ENCODE measurements at regions not wholly inside any gene's neighbourhood (a gene's known extent, or its start where the extent isn't known, plus 50 kb on each side); places are given as distances from the start of the nearest gene placed in this dataset.

GRCh38 chr16:76724181-76724580 lies 447.0 kb downstream of the CNTNAP4 start:
- DNase-seq (ENCODE audit: low spot score), result no peak

DNA sequence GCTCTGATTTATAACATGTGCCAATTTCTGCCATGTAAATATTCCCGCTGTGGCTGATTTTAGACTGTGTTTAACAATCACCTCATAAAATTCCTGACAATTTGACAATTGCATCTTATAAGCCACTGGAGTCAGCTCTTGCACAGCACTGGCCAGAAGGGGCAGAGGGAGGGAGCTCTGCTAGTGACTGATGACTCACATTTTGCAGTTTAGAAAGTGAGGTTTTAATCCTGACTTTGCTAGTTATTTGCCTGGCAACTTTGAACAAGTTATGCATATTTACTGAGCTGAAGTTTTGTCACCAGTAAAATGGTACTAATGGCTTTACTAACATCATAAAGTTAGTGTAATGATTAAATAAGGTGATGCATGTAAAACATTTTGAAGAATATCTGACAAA lies 452.3 kb downstream of the CNTNAP4 start:
- DNase-seq (ENCODE audit: low spot score), result no peak

DNA sequence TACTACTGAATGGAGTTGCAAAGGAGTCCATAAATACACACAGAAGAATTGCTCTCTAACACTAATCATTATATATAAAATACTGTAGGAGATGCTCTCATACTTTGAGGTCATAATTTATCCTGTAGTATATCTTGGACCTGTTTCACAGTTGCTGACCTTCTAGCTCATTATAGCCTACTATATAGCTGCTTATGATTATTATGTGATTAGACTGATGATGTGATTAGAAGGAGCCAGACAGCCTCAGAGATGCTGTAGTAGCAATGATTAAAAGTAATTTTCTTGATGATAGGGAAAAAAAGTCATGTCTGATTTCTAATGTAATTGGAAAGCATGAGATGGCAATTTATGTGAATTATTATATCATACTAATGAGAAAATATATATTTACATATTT lies 455.7 kb downstream of the CNTNAP4 start:
- no peak for DNase-seq (ENCODE audit: low spot score)

DNA sequence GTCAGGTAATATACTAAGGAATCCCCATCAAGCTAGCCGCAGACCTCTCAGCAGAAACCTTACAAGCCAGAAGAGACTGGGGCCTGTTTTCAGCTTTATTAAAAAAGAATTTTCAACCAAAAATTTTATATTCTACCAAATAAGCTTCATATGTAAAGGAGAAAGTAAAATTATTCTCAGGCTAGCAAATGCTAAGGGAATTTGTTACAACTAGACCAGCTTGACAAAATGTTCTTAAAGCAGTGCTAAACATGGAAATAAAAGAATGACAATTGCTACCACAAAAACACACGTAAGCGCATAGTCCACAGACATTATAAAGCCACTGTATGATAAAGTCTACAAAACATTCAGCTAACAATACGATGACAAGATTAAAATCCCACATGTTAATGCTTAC lies 449.4 kb upstream of the MON1B start:
- no peak for DNase-seq (ENCODE audit: low spot score)

DNA sequence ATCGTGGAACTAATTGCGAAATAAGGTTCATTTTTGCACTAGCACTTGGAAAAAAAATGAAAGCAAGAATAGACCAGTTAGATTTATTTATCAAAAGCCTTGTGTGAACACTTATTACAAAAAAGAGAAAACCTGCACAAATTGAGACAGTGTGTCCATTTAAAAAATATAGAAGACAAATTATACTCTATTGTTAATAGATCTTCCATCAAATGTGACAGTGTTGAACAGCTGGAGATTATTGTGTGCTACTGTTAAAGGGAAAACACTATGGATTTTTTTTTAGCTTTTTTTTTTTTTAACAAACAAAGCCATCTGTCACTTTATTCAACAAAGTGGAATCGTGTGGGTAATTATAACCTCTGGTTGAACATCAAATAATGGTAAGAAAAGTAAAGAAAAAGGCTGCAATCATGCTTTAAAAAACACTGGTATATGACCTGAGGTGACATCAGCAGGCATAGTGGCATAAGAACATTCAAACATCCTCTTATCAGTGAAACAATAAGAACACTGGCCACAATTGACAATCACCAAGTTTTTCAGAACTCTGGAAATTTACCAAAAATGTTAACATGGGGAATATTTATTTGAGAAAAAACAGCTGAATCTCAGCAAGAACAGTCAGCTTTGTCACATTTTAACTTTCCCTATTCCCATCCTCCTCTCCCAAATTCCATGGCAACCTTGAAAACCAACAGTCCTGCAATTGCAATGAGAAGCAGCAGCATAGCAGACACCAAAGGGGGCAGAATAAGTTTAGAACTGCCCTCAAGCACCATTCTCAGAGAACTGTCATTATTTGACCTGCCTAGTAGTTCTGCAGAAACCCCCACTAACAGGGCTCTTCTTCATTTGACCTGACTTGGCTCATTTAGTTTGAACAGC lies 442.3 kb upstream of the MON1B start:
- DNase-seq (ENCODE audit: low spot score), result no peak

DNA sequence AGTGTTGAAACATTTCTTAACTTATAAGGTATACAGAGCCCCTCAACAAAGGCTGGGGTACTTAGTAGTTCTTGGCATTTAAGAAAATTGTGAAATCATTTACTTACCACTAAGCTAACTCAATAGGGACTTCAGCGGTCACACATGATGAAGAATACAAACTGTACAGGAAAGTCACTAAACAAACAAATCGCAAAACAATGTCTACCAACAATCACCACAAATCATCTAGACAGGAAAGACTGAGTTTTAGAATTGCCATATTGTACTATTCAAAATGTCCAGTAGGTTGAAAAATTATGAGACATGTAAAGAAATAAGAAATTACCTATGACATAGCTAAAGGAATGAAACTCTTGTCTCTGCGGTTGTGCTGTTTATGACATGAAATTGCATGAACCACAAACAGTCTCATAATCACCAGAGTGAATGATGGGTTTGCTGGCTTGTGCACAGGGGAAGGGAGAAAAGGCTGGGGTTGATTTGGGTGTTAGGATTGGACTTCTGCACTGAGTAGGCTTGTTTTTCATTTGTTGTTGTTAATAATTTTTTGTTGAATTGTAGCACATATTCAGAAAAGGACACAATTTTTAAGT lies 441.1 kb upstream of the MON1B start:
- DNase-seq (ENCODE audit: low spot score), result no peak

DNA sequence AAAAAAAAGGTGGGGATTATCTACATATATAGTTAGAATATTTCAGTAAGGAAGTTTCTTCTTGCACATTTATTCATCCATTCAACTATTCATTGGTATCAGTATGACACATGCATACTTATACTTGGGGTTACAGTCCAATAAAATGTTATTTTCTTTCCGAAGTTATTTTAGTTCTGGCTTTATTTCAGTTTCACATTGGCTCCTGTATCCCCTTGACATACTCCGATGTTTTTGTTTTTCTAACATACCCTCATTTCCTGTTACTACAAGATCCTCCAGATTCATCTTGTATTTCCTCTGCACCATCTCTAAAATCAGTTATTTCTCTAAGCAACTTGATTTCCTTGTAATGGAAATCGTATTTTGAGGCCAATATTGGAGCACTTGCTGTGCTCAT lies 435.5 kb upstream of the MON1B start:
- no peak for DNase-seq (ENCODE audit: low spot score)

DNA sequence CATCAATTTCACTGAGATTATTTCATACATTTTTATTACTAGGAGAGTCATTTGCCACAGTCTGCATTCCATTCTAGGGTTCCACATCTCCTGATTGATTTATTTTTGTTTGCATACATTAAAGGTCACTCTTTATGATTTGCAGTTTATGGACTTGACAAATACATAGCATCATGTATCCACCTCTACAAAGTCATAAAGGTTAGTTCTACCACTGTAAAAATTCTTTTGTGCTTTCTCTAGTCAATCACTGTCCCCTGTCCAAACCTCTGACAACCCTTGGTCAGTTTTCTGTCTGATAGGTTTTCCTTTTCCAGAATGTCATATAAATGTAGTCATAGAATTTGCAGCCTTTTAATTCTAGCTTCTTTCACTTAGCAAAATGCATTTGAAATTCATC lies 434.6 kb upstream of the MON1B start:
- no peak for DNase-seq (ENCODE audit: low spot score)

- no peak for DNase-seq (ENCODE audit: low spot score)
Measured at GRCh38 chr16:76756951-76757350, 434.0 kb upstream of the MON1B start.

- no peak for DNase-seq (ENCODE audit: low spot score)
Measured at GRCh38 chr16:76766538-76766937, 424.5 kb upstream of the MON1B start.

DNA sequence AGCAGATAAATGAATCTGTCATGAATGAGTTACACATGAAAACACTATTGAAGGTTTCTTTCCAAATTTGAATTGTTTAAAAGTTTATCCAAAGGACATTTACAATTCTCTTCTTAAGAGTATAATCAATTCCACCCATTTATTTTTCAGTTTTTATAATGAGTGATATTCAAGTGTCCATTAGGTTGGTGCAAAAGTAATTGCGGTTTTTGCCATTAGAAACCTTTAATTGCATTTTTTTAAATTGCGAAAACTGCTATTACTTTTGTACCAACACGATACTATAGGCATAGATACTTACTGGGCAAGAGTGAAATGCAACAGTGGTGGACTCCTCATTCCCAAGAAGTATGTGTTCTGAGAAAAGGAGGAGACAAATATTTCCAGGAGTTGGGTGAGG lies 422.7 kb upstream of the MON1B start:
- DNase-seq (ENCODE audit: low spot score), result no peak

DNA sequence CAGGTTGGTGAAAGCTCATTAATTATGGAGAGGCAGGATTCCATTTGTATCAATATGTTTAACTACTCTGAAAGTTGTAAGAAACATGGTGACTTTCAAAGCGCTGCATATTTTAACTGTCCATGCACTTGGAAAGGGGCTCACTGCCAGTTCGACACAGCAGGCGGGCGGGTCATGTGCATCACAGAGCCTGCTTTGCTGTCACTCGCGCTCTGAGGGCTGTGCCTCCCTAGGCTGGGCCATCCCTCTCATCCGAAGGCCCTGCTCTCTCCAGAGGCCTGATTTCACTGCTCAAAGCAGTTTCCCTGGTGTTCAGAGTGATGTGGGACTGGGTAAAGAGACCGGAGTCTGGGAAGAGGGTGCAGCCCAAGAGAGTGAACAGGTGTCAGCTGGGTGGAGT lies 422.0 kb upstream of the MON1B start:
- no peak for DNase-seq (ENCODE audit: low spot score)

DNA sequence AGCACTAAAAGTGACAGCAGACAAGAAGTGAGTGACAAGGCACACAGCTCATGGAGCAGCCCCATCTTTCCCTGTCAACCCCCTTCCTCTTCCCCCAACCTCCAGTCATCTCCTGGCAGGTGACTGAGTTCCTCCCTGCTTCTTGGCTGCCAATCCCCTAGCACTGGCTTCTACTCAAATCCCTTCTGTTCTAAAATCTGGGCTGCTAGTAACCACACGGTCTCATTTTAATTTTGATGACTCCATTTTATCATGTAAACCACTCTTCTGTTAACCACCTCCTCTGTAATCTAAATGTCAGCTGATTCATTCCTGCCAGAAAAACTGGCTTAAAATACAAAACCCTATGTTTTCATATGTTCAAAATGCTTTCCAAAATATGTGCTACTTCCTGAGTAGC lies 419.8 kb upstream of the MON1B start:
- DNase-seq (ENCODE audit: low spot score), result no peak

DNA sequence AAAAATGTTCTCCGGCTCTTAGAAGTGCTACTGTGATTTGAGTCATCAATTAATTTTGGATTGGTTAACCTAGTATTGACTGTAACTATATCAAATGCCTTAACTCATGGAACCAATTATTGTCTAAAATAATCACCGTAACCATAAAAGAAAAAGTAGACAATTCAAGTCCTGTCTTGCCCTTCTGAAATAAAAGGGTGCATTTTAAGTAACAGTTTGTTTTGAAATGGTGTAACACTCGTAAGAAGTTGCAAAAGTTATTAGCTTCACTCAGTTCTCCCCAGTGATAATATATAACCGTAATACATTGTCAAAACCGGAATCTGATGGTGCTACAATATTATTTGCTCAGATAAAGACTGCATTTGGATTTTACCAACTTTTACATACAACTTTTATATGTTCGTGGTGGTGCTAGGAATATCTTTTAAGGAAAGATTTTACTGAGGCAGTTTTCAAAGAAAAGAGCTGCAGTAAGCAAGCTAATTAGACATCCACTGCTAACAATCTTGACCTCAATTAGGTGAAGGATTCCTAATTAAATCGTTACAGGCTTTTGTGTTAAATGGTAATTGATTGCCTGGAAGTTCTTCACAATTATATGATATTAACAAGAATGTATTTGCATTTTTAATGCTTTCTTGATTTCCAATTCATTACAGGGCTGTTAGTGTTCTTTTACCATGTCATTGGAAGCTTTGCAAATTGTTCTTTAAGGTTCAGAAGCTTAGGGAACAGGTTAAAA lies 413.1 kb upstream of the MON1B start:
- no peak for DNase-seq (ENCODE audit: low spot score)

GRCh38 chr16:76780556-76780955 lies 410.4 kb upstream of the MON1B start:
- DNase-seq (ENCODE audit: low spot score), result peak; percentile 11

DNA sequence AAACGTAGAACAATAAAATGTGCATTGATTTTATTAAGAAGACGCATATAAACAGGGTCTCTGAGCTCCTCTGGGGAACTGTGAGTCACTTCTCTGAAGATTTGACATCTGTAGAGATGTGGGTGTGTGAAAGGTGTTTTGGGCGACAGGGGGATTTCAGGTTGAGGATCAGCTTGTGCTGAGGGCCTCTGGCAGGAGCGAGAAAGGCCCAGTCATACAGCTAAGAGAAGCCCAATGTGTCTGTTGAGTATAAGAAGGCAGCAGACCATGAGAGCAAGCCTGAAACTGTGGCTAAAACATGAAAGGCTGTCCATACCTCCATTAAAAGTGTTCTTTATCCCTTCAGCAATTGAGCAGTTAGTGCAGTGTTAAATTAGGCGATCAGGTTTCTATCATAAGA lies 406.5 kb upstream of the MON1B start:
- no peak for DNase-seq (ENCODE audit: low spot score)

- no peak for DNase-seq (ENCODE audit: low spot score)
Measured at GRCh38 chr16:76787394-76787793, 403.6 kb upstream of the MON1B start.

- no peak for DNase-seq (ENCODE audit: low spot score)
Measured at GRCh38 chr16:76791151-76791550, 399.8 kb upstream of the MON1B start.

GRCh38 chr16:76796416-76796815 lies 394.6 kb upstream of the MON1B start:
- no peak for DNase-seq (ENCODE audit: low spot score)

DNA sequence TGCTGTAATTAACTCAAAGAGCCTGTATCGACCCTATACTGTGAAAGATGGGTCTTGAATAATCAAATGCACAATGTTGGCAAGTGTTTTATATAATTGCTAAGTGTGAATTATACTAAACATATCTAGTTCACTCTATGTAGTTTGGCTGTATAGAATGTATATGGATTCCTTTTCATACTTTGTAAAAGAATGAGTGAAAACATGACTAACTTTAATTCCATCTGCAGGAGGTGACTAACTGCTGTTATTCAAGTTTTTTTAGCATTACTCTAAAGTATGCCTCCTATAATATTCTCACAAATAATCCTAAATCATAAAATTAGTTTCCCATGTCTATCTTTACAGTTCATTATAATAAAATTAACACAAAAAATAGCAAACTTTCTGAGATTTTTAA lies 394.0 kb upstream of the MON1B start:
- no peak for DNase-seq (ENCODE audit: low spot score)

GRCh38 chr16:76797457-76797856 lies 393.5 kb upstream of the MON1B start:
- no peak for DNase-seq (ENCODE audit: low spot score)

GRCh38 chr16:76800196-76800595 lies 390.8 kb upstream of the MON1B start:
- DNase-seq (ENCODE audit: low spot score), result no peak

GRCh38 chr16:76801357-76801756 lies 389.6 kb upstream of the MON1B start:
- DNase-seq (ENCODE audit: low spot score), result no peak
